ENCODE measurements at regions not wholly inside any gene's neighbourhood (a gene's known extent, or its start where the extent isn't known, plus 50 kb on each side); places are given as distances from the start of the nearest gene placed in this dataset.
A peak's percentile ranks its signal among the peaks of the same experiment; 100 is the strongest.

GRCh38 chr2:145757503-145758246 is 1237.8 kb upstream of the ZEB2 start:
- H3K4me3 ChIP-seq (ENCODE audit: low read length): no peak overlapping the region
- DNase-seq (ENCODE audit: low read depth): no peak
- no peak for TF ChIP-seq CTCF (conservative IDR thresholded peaks at IDR 0.05; ENCODE audit: low read length)

- no peak for DNase-seq (ENCODE audit: low read depth)
- no peak for TF ChIP-seq CTCF (conservative IDR thresholded peaks at IDR 0.05; ENCODE audit: low read length)
- no peak overlapping the region for H3K4me3 ChIP-seq (ENCODE audit: low read length)
Measured at GRCh38 chr2:145755019-145755837, 1235.3 kb upstream of the ZEB2 start.

- DNase-seq (ENCODE audit: low read depth): no peak
- H3K4me3 ChIP-seq (ENCODE audit: low read length): no peak overlapping the region
- no peak for TF ChIP-seq CTCF (conservative IDR thresholded peaks at IDR 0.05; ENCODE audit: low read length)
Measured at GRCh38 chr2:145753966-145754365, 1234.0 kb upstream of the ZEB2 start.

- H3K4me3 ChIP-seq (ENCODE audit: low read length): no peak overlapping the region
- TF ChIP-seq CTCF (conservative IDR thresholded peaks at IDR 0.05; ENCODE audit: low read length): no peak
- no peak for DNase-seq (ENCODE audit: low read depth)
Measured at GRCh38 chr2:145753041-145753608, 1233.2 kb upstream of the ZEB2 start.

GRCh38 chr2:145752091-145752806 is 1232.3 kb upstream of the ZEB2 start:
- peak; percentile 85 for DNase-seq (ENCODE audit: low read depth)
- TF ChIP-seq CTCF (conservative IDR thresholded peaks at IDR 0.05; ENCODE audit: low read length): peak; percentile 89
- no peak overlapping the region for H3K4me3 ChIP-seq (ENCODE audit: low read length)

- no peak overlapping the region for H3K4me3 ChIP-seq (ENCODE audit: low read length)
- TF ChIP-seq CTCF (conservative IDR thresholded peaks at IDR 0.05; ENCODE audit: low read length): no peak
- DNase-seq (ENCODE audit: low read depth): peak; percentile 57
Measured at GRCh38 chr2:145751629-145752028, 1231.7 kb upstream of the ZEB2 start.
